ENCODE measurements at regions not wholly inside any gene's neighbourhood (a gene's known extent, or its start where the extent isn't known, plus 50 kb on each side); places are given as distances from the start of the nearest gene placed in this dataset.

GRCh38 chr3:165339753-165340152, 143.6 kb upstream of the SLITRK3 start:
- TF ChIP-seq MAX (IDR thresholded peaks at IDR 0.05) (no peak), POLR2AphosphoS5 (IDR thresholded peaks at IDR 0.05; ENCODE audit: low read depth, low read length) (no peak), POLR2A (IDR thresholded peaks at IDR 0.05; ENCODE audit: borderline replicate concordance, extremely low read depth, insufficient read depth, insufficient read length) (no peak), CTCF (IDR thresholded peaks at IDR 0.05 in 2 of 3, conservative IDR thresholded peaks at IDR 0.05 in 1 of 3; ENCODE audit: borderline replicate concordance in 1 of 3, insufficient read depth in 1 of 3, low read depth in 2 of 3, low read length in 2 of 3) (peak; percentile 33 to 61 (median 38); a peak in 5 of 6 replicates), REST (IDR thresholded peaks at IDR 0.05; ENCODE audit: low read depth) (no peak), EZH2phosphoT487 (IDR thresholded peaks at IDR 0.05; ENCODE audit: borderline replicate concordance) (no peak), ZNF274 (IDR thresholded peaks at IDR 0.05; ENCODE audit: low read depth, low read length) (no peak), RAD21 (IDR thresholded peaks at IDR 0.05; ENCODE audit: low read depth) (peak; percentile 78), EZH2 (IDR thresholded peaks at IDR 0.05) (no peak), SIN3A (IDR thresholded peaks at IDR 0.05; ENCODE audit: low read depth) (no peak), YY1 (IDR thresholded peaks at IDR 0.05; ENCODE audit: extremely low read depth, insufficient replicate concordance, low read depth, low read length) (no peak), CEBPB (IDR thresholded peaks at IDR 0.05; ENCODE audit: low read depth) (no peak)
